MM.1S (cell line): ENCODE measurements at regions not wholly inside any gene's neighbourhood (a gene's known extent, or its start where the extent isn't known, plus 50 kb on each side); places are given as distances from the start of the nearest gene placed in this dataset.

Experiments
- DNase-seq: peaks from one replicate; pipeline ENCODE4 v3.0.0-alpha.2; 2015
- H2AFZ ChIP-seq: fragments of 300-600 bp; sonication (generic); 2 replicates; pipeline ENCODE4 v1.6.0; 2016; ENCODE audit warnings: antibody characterized with exemption, low read length
- H3F3A ChIP-seq: fragments of 300-600 bp; sonication (generic); 2 replicates; pipeline ENCODE4 v1.6.1; 2016; ENCODE audit warnings: mild to moderate bottlenecking, antibody characterized with exemption, low read length, moderate library complexity, mixed read lengths; ENCODE audit not compliant: insufficient read depth
- H3K27ac ChIP-seq: fragments of 300-600 bp; sonication (generic); 2 replicates; pipeline ENCODE4 v1.5.1; 2016; ENCODE audit warnings: mild to moderate bottlenecking, low read length
- H3K27me3 ChIP-seq: fragments of 300-600 bp; sonication (generic); replicated peaks from 2 replicates; pipeline ENCODE4 v1.6.0; 2016; ENCODE audit warnings: low read length; ENCODE audit not compliant: insufficient read depth
- H3K36me3 ChIP-seq: fragments of 300-600 bp; sonication (generic); replicated peaks from 2 replicates; pipeline ENCODE4 v1.6.1; 2016; ENCODE audit warnings: mild to moderate bottlenecking, low read length, mixed read lengths; ENCODE audit not compliant: insufficient read depth
- H3K4me1 ChIP-seq: fragments of 300-600 bp; sonication (generic); 2 replicates; pipeline ENCODE4 v1.6.1; 2016; ENCODE audit warnings: low read length, mixed read lengths
- H3K4me2 ChIP-seq: fragments of 300-600 bp; sonication (generic); 2 replicates; pipeline ENCODE4 v1.6.0; 2016; ENCODE audit warnings: low read depth, low read length
- H3K4me3 ChIP-seq: fragments of 300-600 bp; sonication (generic); 2 replicates; pipeline ENCODE4 v1.5.1; 2016; ENCODE audit warnings: low read length, mixed read lengths
- H3K79me2 ChIP-seq: fragments of 300-600 bp; sonication (generic); 2 replicates; pipeline ENCODE4 v1.6.1; 2016; ENCODE audit warnings: mixed run types, low read length, mixed read lengths
- H3K9ac ChIP-seq: fragments of 300-600 bp; sonication (generic); 2 replicates; pipeline ENCODE4 v1.6.1; 2016; ENCODE audit warnings: low read length, mixed read lengths
- H3K9me2 ChIP-seq: fragments of 300-600 bp; sonication (generic); replicated peaks from 2 replicates; pipeline ENCODE4 v1.6.1; 2016; ENCODE audit warnings: mild to moderate bottlenecking, low read length, mixed read lengths; ENCODE audit not compliant: insufficient read depth
- H3K9me3 ChIP-seq: fragments of 300-600 bp; sonication (generic); replicated peaks from 2 replicates; pipeline ENCODE4 v1.6.1; 2016; ENCODE audit warnings: mild to moderate bottlenecking, low read length, mixed read lengths; ENCODE audit not compliant: insufficient read depth
- H4K20me1 ChIP-seq: fragments of 300-600 bp; sonication (generic); 2 replicates; pipeline ENCODE4 v1.6.1; 2016; ENCODE audit warnings: mild to moderate bottlenecking, low read length, moderate library complexity, mixed read lengths; ENCODE audit not compliant: insufficient read depth
- EZH2 ChIP-seq: fragments of 300-600 bp; sonication (generic); optimal IDR thresholded peaks from 2 replicates; pipeline ENCODE3; 2017; ENCODE audit warnings: low read depth, mild to moderate bottlenecking, antibody characterized with exemption, low read length, mixed read lengths
- EZH2phosphoT487 ChIP-seq: fragments of 300-600 bp; sonication (generic); IDR thresholded peaks from 2 replicates; pipeline ENCODE4 v1.6.1; 2018; ENCODE audit warnings: antibody characterized with exemption, low read length
- TF ChIP-seq, protein P1 (sequence below): fragments of 300-600 bp; sonication (generic); IDR thresholded peaks from 2 replicates; pipeline ENCODE4 v1.5.1; 2016; ENCODE audit warnings: antibody characterized with exemption, low read length, mixed read lengths

DNA sequence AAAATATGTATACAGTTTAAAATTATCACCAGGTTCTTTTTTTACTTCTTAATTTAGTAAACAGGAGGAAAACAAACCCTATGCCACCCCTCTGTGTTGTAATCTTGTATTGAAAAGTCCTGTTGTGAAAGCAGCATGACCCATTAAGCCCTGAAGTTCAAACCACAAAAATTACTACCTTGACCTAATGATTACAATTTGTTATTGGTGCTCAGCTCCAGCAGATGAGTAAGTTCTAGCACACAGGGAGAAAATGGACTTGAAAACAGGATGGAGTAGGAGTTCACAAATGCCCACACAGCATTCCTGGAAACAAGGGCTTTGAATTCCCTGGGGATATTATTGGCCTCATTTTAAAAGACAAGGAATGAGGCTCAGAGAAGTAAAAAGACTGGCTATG is 505.8 kb upstream of the ERCC4 start:
- Histone ChIP-seq H3K4me1 (no peaks in the 10 kb centered on the region), H2AFZ (no peak overlapping the region), H3K4me2 (no peak overlapping the region), H3K27ac (no peak overlapping the region), H3K36me3 (no peaks in the 10 kb centered on the region), H3K79me2 (no peaks in the 10 kb centered on the region), H3K9me3 (no peaks in the 10 kb centered on the region), H4K20me1 (no peaks in the 10 kb centered on the region), H3K9ac (no peak overlapping the region), H3K27me3 (no peaks in the 10 kb centered on the region), H3K9me2 (no peaks in the 10 kb centered on the region), H3F3A (no peaks in the 10 kb centered on the region), H3K4me3 (no peak overlapping the region)
- DNase-seq = no peak
- TF ChIP-seq EZH2phosphoT487 = no peak
- TF ChIP-seq EZH2 = no peak
- TF ChIP-seq, protein P1, sequence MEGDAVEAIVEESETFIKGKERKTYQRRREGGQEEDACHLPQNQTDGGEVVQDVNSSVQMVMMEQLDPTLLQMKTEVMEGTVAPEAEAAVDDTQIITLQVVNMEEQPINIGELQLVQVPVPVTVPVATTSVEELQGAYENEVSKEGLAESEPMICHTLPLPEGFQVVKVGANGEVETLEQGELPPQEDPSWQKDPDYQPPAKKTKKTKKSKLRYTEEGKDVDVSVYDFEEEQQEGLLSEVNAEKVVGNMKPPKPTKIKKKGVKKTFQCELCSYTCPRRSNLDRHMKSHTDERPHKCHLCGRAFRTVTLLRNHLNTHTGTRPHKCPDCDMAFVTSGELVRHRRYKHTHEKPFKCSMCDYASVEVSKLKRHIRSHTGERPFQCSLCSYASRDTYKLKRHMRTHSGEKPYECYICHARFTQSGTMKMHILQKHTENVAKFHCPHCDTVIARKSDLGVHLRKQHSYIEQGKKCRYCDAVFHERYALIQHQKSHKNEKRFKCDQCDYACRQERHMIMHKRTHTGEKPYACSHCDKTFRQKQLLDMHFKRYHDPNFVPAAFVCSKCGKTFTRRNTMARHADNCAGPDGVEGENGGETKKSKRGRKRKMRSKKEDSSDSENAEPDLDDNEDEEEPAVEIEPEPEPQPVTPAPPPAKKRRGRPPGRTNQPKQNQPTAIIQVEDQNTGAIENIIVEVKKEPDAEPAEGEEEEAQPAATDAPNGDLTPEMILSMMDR = no peak

DNA sequence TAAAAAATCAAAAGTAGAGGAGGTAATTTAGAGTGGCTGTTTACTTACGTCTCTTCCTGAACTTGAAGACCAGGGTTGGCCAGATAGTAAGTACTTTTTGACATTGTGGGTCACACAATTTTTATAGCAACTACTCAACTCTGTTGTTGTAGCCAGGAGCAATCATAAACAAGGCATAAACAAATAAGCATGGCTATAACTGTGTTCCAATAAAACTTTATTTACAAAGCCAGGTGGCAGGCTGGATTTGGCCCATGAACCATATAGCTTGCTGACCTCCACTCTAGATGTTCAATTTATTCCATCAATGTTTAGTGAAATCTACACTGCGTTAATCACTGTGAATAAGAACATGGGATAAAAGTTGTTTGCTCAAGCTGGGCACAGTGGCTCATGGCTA is 500.4 kb upstream of the ERCC4 start:
- TF ChIP-seq, protein P1 = no peak
- TF ChIP-seq EZH2 (no peak), EZH2phosphoT487 (no peak)
- Histone ChIP-seq H4K20me1 (no peaks in the 10 kb centered on the region), H3K9ac (no peak overlapping the region), H3K9me3 (no peaks in the 10 kb centered on the region), H3K79me2 (no peaks in the 10 kb centered on the region), H3K36me3 (no peaks in the 10 kb centered on the region), H3K27ac (no peak overlapping the region), H3K27me3 (no peaks in the 10 kb centered on the region), H3K9me2 (no peaks in the 10 kb centered on the region), H3K4me1 (no peaks in the 10 kb centered on the region), H3K4me3 (no peak overlapping the region), H2AFZ (no peak overlapping the region), H3F3A (no peaks in the 10 kb centered on the region), H3K4me2 (no peak overlapping the region)
- DNase-seq = no peak

DNA sequence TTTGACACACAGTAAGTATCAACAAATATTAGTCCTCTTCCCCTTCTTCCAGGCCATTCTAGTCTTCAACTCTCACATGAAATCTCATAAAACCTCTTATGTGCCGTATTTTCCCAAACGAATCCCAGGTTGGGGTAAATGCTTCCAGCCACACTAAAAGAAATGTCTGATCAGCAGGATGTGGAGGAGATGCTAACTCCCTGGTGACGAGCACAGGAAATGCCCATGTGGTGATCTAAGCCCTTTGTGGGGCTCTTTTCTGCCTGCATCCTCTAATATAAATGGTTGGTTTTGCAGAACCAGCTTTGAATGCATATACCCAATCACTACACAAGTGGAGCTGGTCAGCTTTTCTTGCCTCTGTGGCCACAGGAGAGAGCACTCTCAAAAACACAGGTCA is 498.2 kb upstream of the ERCC4 start:
- Histone ChIP-seq H3K4me2 (no peak overlapping the region), H3F3A (no peaks in the 10 kb centered on the region), H3K9me3 (no peaks in the 10 kb centered on the region), H2AFZ (no peak overlapping the region), H3K27ac (no peak overlapping the region), H3K79me2 (no peaks in the 10 kb centered on the region), H3K36me3 (no peaks in the 10 kb centered on the region), H3K4me1 (no peaks in the 10 kb centered on the region), H3K4me3 (no peak overlapping the region), H3K9ac (no peak overlapping the region), H3K9me2 (no peaks in the 10 kb centered on the region), H4K20me1 (no peaks in the 10 kb centered on the region), H3K27me3 (no peaks in the 10 kb centered on the region)
- DNase-seq = no peak
- TF ChIP-seq EZH2 = no peak
- TF ChIP-seq, protein P1 = no peak
